GM13976 (cell line): ENCODE measurements at regions not wholly inside any gene's neighbourhood (a gene's known extent, or its start where the extent isn't known, plus 50 kb on each side); places are given as distances from the start of the nearest gene placed in this dataset.

Experiments
- DNase-seq: peaks from one replicate; pipeline ENCODE4 v3.0.0; 2012; ENCODE audit warnings: low spot score
- CTCF ChIP-seq: IDR thresholded peaks from 2 replicates; pipeline ENCODE4 v1.5.1; 2012; ENCODE audit warnings: borderline replicate concordance, mild to moderate bottlenecking; ENCODE audit not compliant: insufficient read depth; ENCODE audit errors: extremely low read depth, missing control alignments, control extremely low read depth
- in situ Hi-C: fragments of 300-500 bp; cut with MboI; formaldehyde crosslinking; loops from one replicate; pipeline ENCODE4 v1.12.0; 2022; ENCODE audit warnings: low sequenced_read_pairs, mixed read lengths, inconsistent platforms; ENCODE audit not compliant: unreplicated experiment

- DNase-seq, result no peak
- TF ChIP-seq CTCF, result no peak
- in situ Hi-C loops, result no loop called here
Observed at GRCh38 chr12:90823859-90824258, 131.1 kb downstream of the CCER1 start.

GRCh38 chr12:90819709-90820108 is 135.3 kb downstream of the CCER1 start:
- no peak for TF ChIP-seq CTCF
- no peak for DNase-seq
- in situ Hi-C loops, result no loop called here

GRCh38 chr12:90816353-90817089 is 138.5 kb downstream of the CCER1 start:
- no peak for TF ChIP-seq CTCF
- no peak for DNase-seq
- in situ Hi-C loops, result no loop called here

GRCh38 chr12:90809940-90810339 is 145.0 kb downstream of the CCER1 start:
- TF ChIP-seq CTCF, result no peak
- in situ Hi-C loops, result no loop called here

GRCh38 chr12:90808568-90808967 is 146.4 kb downstream of the CCER1 start:
- in situ Hi-C loops, result no loop called here
- no peak for DNase-seq
- no peak for TF ChIP-seq CTCF

More at GRCh38 chr12:90809940-90810339, 145.0 kb downstream of the CCER1 start:
- no peak for DNase-seq

GRCh38 chr12:90802727-90803126 is 152.2 kb downstream of the CCER1 start:
- DNase-seq, result no peak
- TF ChIP-seq CTCF, result no peak
- in situ Hi-C loops, result no loop called here
